Astrocyte (in vitro differentiated cells and primary cell): ENCODE measurements at regions not wholly inside any gene's neighbourhood (a gene's known extent, or its start where the extent isn't known, plus 50 kb on each side); places are given as distances from the start of the nearest gene placed in this dataset.

Experiments
- EZH2 ChIP-seq: IDR thresholded peaks from 2 replicates; pipeline ENCODE4 v1.6.1; 2012; ENCODE audit warnings: mild to moderate bottlenecking, low read length, inconsistent platforms; ENCODE audit not compliant: insufficient read depth
- TF ChIP-seq, protein P1 (sequence below): IDR thresholded peaks from 2 replicates; pipeline ENCODE4 v1.5.1; 2011; ENCODE audit warnings: low read depth, mild to moderate bottlenecking, inconsistent platforms, low read length, moderate library complexity; ENCODE audit not compliant: insufficient read depth

DNA sequence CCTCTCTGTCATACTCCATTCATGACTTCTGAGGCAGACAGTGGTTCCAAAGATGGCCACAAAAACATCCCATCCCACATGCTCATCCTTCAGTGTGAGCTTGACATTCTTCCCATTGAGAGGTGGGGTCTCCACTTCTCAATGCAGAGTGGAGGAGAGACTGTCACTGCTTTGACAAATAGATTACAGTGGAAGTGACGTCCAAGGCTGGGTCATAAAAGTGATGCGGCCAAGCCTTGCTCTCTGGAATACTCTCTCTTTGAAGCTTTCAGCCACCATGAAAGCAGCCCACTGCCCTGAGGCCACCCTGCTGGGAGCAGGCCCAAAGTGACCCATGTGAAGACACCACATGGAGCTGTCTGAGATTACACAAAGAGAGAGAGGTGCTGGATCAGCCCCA lies 59.0 kb upstream of the DNAH5 start:
- TF ChIP-seq, protein P1, sequence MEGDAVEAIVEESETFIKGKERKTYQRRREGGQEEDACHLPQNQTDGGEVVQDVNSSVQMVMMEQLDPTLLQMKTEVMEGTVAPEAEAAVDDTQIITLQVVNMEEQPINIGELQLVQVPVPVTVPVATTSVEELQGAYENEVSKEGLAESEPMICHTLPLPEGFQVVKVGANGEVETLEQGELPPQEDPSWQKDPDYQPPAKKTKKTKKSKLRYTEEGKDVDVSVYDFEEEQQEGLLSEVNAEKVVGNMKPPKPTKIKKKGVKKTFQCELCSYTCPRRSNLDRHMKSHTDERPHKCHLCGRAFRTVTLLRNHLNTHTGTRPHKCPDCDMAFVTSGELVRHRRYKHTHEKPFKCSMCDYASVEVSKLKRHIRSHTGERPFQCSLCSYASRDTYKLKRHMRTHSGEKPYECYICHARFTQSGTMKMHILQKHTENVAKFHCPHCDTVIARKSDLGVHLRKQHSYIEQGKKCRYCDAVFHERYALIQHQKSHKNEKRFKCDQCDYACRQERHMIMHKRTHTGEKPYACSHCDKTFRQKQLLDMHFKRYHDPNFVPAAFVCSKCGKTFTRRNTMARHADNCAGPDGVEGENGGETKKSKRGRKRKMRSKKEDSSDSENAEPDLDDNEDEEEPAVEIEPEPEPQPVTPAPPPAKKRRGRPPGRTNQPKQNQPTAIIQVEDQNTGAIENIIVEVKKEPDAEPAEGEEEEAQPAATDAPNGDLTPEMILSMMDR, result no peak
- no peak for TF ChIP-seq EZH2
